HEK293 (cell line): ENCODE measurements at regions not wholly inside any gene's neighbourhood (a gene's known extent, or its start where the extent isn't known, plus 50 kb on each side); places are given as distances from the start of the nearest gene placed in this dataset.

Experiments used
- CTCF ChIP-seq: fragments of 450-650 bp; formaldehyde crosslinking; IDR thresholded peaks from 2 replicates; pipeline ENCODE4 v1.5.1; 2016; ENCODE audit warnings: missing biosample characterization, missing genetic modification characterization
- SP2 ChIP-seq: fragments of 450-650 bp; formaldehyde crosslinking; IDR thresholded peaks from 2 replicates; pipeline ENCODE4 v1.5.1; 2016; ENCODE audit warnings: missing biosample characterization, missing genetic modification characterization
- TRIM28 ChIP-seq: IDR thresholded peaks from 2 replicates; pipeline ENCODE4 v1.6.1; 2011; ENCODE audit warnings: low read length, control low read depth, borderline replicate concordance
- ZNF747 ChIP-seq: fragments of 450-650 bp; formaldehyde crosslinking; IDR thresholded peaks from 2 replicates; pipeline ENCODE4 v1.5.1; 2016; ENCODE audit warnings: missing biosample characterization, missing genetic modification characterization

GRCh38 chr13:99800011-99800410, 171.6 kb downstream of the ZIC5 start:
- TF ChIP-seq CTCF (tag by site-specific recombination): no peak
- no peak for TF ChIP-seq TRIM28
- TF ChIP-seq SP2 (tag by site-specific recombination): no peak
- TF ChIP-seq ZNF747 (tag by site-specific recombination): no peak
